GM11168 (cell line): ENCODE measurements at regions not wholly inside any gene's neighbourhood (a gene's known extent, or its start where the extent isn't known, plus 50 kb on each side); places are given as distances from the start of the nearest gene placed in this dataset.
"Not testable (repeated sequence)": the region's sequence is repeated elsewhere in the genome, so short reads cannot be mapped to it uniquely, and the experiment has no call there.

ENCODE experiments used
- in situ Hi-C: fragments of 300-500 bp; cut with MboI; formaldehyde crosslinking; loops from one replicate; pipeline ENCODE4 v1.12.0; 2022; ENCODE audit warnings: low sequenced_read_pairs; ENCODE audit not compliant: unreplicated experiment

DNA sequence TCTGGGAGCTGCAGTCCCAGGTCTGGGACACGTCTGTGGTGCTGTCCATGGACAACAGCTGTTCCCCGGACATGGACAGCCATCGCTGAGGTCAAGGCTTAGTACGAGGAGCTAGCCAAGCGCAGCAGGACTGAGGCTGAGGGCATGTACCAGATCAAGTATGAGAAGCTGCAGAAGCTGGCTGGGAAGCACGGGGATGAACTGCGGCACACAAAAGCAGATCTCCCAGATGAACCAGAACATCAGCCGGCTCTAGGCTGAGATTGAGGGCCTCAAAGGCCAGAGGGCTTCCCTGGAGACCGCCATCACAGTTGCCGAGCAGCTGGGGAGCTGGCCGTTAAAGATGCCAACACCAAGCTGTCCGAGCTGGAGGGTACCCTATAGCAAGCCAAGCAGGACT, 375.3 kb downstream of the SEC23A start:
- in situ Hi-C loops = no loop called here

GRCh38 chr14:38724621-38725020, 378.4 kb downstream of the SEC23A start:
- in situ Hi-C loops = loop anchor here (25.0 kb wide), 1 partner anchor 288 kb away; no protein-coding TSS in a partner anchor

GRCh38 chr14:38723959-38724358, 379.1 kb downstream of the SEC23A start:
- in situ Hi-C loops = loop anchor here (25.0 kb wide), 1 partner anchor 288 kb away; no protein-coding TSS in a partner anchor

- in situ Hi-C loops = loop anchor here (25.0 kb wide), 1 partner anchor 289 kb away; no protein-coding TSS in a partner anchor
These were observed 379.8 kb downstream of the SEC23A start for GRCh38 chr14:38723277-38723676.

- in situ Hi-C loops = loop anchor here (25.0 kb wide), 1 partner anchor 290 kb away; no protein-coding TSS in a partner anchor
These were observed 381.1 kb downstream of the SEC23A start for GRCh38 chr14:38721822-38722431.

DNA sequence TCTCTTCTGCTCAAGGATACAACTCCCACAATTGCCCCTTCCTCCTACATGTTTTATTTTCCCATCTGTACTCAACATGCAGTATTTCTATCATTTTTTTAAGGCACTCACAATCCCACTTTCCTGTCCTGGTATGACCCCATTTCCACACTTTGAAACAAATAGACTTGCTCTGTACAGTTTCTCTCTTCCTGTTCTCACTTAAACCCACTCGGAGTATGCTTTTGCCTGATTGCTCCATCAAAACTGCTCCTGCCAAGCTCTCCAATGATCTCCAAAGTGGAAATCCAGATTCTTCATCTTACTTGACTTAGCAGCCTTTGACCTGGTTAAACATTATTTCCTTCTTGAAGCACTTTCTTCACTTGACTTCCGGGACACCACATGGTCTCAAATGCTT, 384.5 kb downstream of the SEC23A start:
- in situ Hi-C loops = loop anchor here (25.0 kb wide), 1 partner anchor 294 kb away; no protein-coding TSS in a partner anchor

GRCh38 chr14:38716926-38717325, 386.1 kb downstream of the SEC23A start:
- in situ Hi-C loops = loop anchor here (25.0 kb wide), 1 partner anchor 295 kb away; no protein-coding TSS in a partner anchor

DNA sequence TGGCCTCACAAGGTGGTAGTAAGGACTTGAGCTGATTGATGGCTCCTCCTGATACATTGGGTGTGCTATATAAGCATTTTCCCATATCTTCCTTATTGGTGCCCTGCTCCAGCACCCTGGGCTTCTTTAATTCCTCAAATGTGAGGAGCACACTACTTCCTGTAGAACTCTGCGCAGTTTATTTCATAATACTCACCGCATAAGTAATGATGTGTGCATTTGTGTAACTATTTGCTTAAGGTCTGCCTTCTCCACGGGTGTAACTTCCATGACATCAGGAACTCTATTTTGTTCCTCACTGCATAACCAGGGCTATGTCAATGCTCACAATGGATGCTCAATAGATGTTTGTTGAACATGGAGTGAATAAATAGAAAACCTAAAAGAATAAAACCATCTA, 392.2 kb downstream of the SEC23A start:
- in situ Hi-C loops = loop anchor here (25.0 kb wide), 1 partner anchor 301 kb away; no protein-coding TSS in a partner anchor

- in situ Hi-C loops = loop anchor here (25.0 kb wide), 1 partner anchor 302 kb away; no protein-coding TSS in a partner anchor
These were observed 392.8 kb downstream of the SEC23A start for GRCh38 chr14:38710196-38710595.

- in situ Hi-C loops = loop anchor here (25.0 kb wide), 1 partner anchor 307 kb away; no protein-coding TSS in a partner anchor
These were observed 397.8 kb downstream of the SEC23A start for GRCh38 chr14:38705220-38705619.

DNA sequence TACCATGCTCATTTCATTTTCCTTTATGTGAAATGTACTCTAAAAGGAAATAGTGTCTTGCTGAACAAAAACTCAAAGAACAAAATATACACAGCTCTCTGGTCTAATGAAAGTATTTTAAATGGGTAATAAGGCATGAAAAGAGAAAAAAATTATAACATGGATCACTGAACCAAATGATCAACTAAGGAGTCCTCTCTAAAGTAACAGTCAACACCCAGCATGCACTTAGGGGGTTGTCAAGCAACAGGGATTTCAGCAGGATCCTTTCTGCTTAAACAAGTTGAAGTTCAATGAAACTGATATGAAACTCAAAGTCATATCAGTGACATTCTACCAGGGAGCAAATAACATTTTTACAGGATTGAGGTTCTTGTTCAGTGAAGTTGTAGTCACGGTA, 398.8 kb downstream of the SEC23A start:
- in situ Hi-C loops = loop anchor here (25.0 kb wide), 1 partner anchor 308 kb away; no protein-coding TSS in a partner anchor

DNA sequence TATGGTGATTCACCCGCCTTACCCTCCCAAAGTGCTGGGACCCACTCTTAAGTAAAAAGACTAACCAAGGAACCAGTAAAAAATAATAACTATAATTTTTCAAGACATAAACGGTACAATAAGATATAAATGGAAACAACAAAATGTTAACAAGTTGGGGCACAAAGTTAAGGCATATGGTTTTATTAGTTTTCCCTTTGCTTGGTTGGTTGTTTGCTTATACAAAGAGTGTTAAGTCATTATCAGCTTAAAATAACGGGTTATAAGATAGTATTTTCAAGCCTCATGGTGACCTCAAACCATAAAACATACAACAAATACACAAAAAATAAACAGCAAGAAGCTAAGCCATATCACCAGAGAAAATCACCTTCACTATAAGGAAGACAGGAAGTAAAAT, 406.1 kb downstream of the SEC23A start:
- in situ Hi-C loops = no loop called here

DNA sequence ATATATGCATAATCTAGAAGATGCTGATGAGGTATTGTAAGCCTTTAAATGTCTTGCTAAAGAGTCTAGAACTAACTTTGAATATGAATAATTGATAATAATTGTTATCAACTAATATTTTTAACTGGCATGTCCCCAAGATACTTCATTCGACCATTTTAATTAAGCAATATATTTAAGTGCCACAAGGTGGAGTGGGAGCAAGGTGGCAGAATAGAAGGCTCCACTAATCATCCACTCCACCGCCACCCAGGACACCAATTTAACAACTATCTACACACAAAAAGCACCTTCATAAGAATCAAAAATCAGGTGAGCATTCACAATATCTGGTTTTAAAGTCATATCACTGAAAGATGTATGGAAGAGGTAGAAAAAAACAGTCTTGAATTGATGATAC, 409.6 kb downstream of the SEC23A start:
- in situ Hi-C loops = no loop called here

DNA sequence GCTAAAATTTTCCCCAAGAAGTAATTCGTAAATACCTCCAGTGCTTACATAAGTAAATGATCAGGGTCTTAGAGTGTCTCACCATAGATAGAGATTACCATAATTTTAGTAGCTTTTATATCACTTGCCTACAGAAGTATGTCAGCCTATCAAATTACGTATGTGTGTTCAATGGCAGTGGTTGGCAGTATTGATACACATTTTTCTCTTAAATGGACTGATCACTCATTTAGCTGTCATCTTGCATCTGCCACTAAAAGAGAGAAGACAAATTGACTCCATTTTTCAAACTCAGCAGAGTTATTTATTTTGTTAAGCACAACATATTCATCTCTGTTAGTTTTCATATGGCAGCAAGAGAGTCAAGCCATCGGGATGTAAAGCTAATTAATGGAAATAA, 413.1 kb upstream of the CLEC14A start:
- in situ Hi-C loops = no loop called here

- in situ Hi-C loops = no loop called here
These were observed 407.5 kb upstream of the CLEC14A start for GRCh38 chr14:38663382-38663781.

- in situ Hi-C loops = no loop called here
These were observed 406.9 kb upstream of the CLEC14A start for GRCh38 chr14:38662781-38663180.

- in situ Hi-C loops = no loop called here
These were observed 390.5 kb upstream of the CLEC14A start for GRCh38 chr14:38646391-38646790.

GRCh38 chr14:38634913-38635312, 379.0 kb upstream of the CLEC14A start:
- in situ Hi-C loops = not testable (repeated sequence)

- in situ Hi-C loops = no loop called here
These were observed 373.5 kb upstream of the CLEC14A start for GRCh38 chr14:38629412-38629811.

DNA sequence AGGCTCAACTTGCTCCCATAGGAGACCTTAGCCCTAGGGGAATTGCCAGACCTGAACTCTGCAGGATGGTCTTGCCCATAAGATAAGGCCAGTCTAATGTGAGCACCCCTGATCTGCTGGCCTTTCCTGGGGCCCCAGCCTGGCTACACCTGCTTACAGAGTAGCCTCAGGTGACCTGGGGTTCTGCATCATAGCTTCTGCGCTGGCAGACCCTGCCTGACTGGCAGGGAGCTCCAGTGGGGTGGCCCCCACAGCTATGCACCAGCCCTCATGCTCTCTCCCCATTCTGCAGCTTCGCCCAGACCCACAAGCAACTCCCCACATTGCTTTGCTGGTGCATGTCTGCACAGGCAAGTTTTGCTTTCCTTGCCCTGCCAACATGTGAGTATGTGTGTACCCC, 371.3 kb upstream of the CLEC14A start:
- in situ Hi-C loops = no loop called here

DNA sequence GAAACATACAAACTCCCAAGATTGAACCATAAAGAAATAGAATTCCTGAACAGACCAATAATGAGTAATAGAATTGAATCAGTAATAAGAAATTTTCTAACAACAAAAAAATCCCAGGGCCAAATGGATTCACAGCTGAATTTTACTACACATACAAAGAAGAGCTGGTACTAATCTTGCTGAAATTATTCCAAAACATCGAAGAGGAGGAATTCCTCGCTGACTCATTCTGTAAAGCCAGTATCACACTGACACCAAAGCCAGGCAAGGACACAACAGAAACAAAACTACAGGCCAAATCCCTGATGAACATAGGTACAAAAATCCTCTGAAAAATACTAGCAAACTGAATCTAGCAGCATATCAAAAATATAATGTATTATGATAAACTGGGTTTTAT, 367.8 kb upstream of the CLEC14A start:
- in situ Hi-C loops = no loop called here

DNA sequence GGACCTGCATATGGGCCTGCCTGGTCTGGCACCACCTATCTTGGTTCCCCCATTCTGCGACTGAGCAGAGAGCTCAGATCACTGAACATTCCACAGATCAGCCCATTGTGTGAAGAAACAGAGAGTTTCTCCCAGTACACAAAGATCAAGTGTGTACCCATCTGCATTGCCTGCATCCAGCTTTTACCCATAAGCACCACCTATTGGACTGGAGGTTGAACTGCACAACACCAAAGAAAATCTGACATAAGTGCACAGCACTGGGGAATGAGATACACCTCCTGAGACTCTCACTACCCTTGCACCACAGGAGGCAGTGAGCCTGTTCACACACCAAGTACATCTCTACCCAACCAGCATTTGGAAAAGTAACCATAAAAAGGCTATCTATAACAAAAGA, 362.6 kb upstream of the CLEC14A start:
- in situ Hi-C loops = no loop called here
